ENCODE measurements at regions not wholly inside any gene's neighbourhood (a gene's known extent, or its start where the extent isn't known, plus 50 kb on each side); places are given as distances from the start of the nearest gene placed in this dataset.

- Histone ChIP-seq H3K4me3 (no peak overlapping the region), H3K4me1 (replicated peaks) (no peaks in the 10 kb centered on the region), H3K9me3 (replicated peaks) (no peaks in the 10 kb centered on the region), H3K27me3 (replicated peaks) (no peaks in the 10 kb centered on the region), H3K36me3 (no peaks in the 10 kb centered on the region), H3K27ac (no peak overlapping the region)
- DNase-seq (ENCODE audit: low read depth in 1 of 2, low spot score in 2 of 2), result no peak
Observed at GRCh38 chr11:105553025-105553424, 56.8 kb upstream of the GRIA4 start.

DNA sequence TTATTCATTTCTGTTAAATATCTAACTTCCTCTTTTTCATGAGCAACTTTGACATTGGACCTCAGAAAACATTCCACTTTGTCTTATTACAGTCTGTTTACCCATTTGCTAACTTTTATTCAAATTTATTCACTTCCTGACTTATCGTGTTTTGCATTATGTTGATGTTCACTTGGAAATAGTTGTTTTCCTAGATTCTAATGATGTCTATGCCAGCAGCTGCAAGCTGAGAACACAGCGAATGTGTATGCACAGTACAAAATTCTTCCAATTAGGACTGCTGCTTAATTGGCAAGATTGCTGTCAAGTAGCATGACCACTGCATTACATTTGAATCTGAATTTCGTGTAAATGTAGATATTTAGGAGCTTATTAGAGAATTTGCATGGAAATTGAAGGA lies 61.5 kb upstream of the GRIA4 start:
- Histone ChIP-seq H3K27me3 (replicated peaks) (no peaks in the 10 kb centered on the region), H3K9me3 (replicated peaks) (no peaks in the 10 kb centered on the region), H3K36me3 (no peaks in the 10 kb centered on the region), H3K4me1 (replicated peaks) (no peaks in the 10 kb centered on the region), H3K27ac (no peak overlapping the region), H3K4me3 (no peak overlapping the region)
- DNase-seq (ENCODE audit: low read depth in 1 of 2, low spot score in 2 of 2), result no peak

DNA sequence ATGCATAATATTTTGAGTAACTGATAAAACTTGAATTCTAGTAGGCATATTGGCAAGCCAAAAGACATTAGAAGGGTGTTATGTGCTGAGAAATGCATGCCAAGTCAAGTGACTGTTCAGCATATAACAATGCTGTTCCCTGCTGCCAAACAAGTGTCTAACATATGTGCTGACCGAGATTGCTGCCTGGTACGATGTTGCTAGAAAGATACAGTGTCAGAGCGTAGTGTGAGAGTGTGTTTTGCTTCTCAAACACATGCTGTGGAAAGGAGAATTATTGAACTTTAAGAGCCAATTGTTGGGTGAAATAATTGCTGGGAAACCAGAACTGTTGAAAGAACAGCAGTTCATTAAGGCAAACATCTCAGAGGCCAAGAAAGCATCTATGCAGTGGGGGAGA lies 71.3 kb upstream of the GRIA4 start:
- no peaks in the 10 kb centered on the region for H3K9me3 ChIP-seq (replicated peaks)
- no peaks in the 10 kb centered on the region for H3K4me1 ChIP-seq (replicated peaks)
- H3K27me3 ChIP-seq (replicated peaks), result no peaks in the 10 kb centered on the region
- no peak overlapping the region for H3K4me3 ChIP-seq
- no peak overlapping the region for H3K27ac ChIP-seq
- DNase-seq (ENCODE audit: low read depth in 1 of 2, low spot score in 2 of 2), result no peak
- H3K36me3 ChIP-seq, result no peaks in the 10 kb centered on the region

DNA sequence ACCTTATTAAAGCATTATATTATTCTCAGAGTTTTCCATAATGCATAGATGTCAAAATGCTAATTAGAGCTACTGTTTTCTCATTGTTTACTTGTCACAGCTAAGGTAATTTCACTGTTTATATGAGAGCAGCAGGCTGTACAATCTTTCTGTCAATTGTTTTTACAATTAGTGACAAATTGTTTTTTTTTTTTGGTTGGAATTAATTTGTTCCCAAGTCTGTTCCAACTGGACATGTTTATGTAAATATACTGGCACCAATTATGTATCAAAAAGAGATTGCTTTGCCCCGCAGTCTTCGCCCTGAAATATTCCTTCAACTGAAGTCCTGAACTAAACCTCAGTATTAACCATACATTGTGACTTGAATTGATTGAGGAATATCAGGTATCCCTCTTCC lies 72.3 kb upstream of the GRIA4 start:
- no peaks in the 10 kb centered on the region for H3K9me3 ChIP-seq (replicated peaks)
- DNase-seq (ENCODE audit: low read depth in 1 of 2, low spot score in 2 of 2), result no peak
- no peaks in the 10 kb centered on the region for H3K27me3 ChIP-seq (replicated peaks)
- no peak overlapping the region for H3K4me3 ChIP-seq
- H3K27ac ChIP-seq, result no peak overlapping the region
- H3K36me3 ChIP-seq, result no peaks in the 10 kb centered on the region
- H3K4me1 ChIP-seq (replicated peaks), result no peaks in the 10 kb centered on the region

DNA sequence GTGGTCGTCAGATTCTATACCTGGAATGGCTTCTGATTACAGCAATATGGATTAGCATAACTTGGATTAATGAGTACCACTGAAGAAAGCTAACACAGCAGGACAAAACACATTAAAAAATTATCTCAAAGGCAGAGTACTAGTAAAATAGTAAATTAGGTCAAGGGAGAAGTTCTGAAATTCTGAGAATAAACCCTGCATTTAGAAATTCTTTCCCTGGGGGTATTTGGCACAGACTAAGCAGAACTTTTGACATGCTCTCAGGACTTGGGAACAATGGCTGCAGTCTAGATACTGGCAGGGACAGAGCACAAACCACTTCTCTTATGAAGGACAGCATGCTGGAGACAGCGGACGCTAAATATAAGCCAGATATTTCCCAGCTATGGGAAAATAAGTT lies 85.6 kb upstream of the GRIA4 start:
- H3K9me3 ChIP-seq (replicated peaks), result no peaks in the 10 kb centered on the region
- no peak overlapping the region for H3K27ac ChIP-seq
- DNase-seq (ENCODE audit: low read depth in 1 of 2, low spot score in 2 of 2), result no peak
- H3K4me3 ChIP-seq, result no peak overlapping the region
- H3K4me1 ChIP-seq (replicated peaks), result no peaks in the 10 kb centered on the region
- H3K27me3 ChIP-seq (replicated peaks), result no peaks in the 10 kb centered on the region
- H3K36me3 ChIP-seq, result no peaks in the 10 kb centered on the region

- Histone ChIP-seq H3K36me3 (no peaks in the 10 kb centered on the region), H3K4me3 (no peak overlapping the region), H3K4me1 (replicated peaks) (no peaks in the 10 kb centered on the region), H3K27me3 (replicated peaks) (no peaks in the 10 kb centered on the region), H3K9me3 (replicated peaks) (no peaks in the 10 kb centered on the region), H3K27ac (no peak overlapping the region)
- DNase-seq (ENCODE audit: low read depth in 1 of 2, low spot score in 2 of 2), result no peak
Observed at GRCh38 chr11:105520706-105521345, 89.0 kb upstream of the GRIA4 start.

- Histone ChIP-seq H3K4me1 (replicated peaks) (no peaks in the 10 kb centered on the region), H3K36me3 (no peaks in the 10 kb centered on the region), H3K9me3 (replicated peaks) (no peaks in the 10 kb centered on the region), H3K4me3 (no peak overlapping the region), H3K27ac (no peak overlapping the region), H3K27me3 (replicated peaks) (no peaks in the 10 kb centered on the region)
- DNase-seq (ENCODE audit: low read depth in 1 of 2, low spot score in 2 of 2), result no peak
Observed at GRCh38 chr11:105507496-105508254, 102.2 kb upstream of the GRIA4 start.

- Histone ChIP-seq H3K27me3 (replicated peaks) (no peaks in the 10 kb centered on the region), H3K27ac (no peak overlapping the region), H3K9me3 (replicated peaks) (no peaks in the 10 kb centered on the region), H3K36me3 (no peaks in the 10 kb centered on the region), H3K4me3 (no peak overlapping the region), H3K4me1 (replicated peaks) (no peaks in the 10 kb centered on the region)
- no peak for DNase-seq (ENCODE audit: low read depth in 1 of 2, low spot score in 2 of 2)
Observed at GRCh38 chr11:105492010-105492409, 117.9 kb upstream of the GRIA4 start.

DNA sequence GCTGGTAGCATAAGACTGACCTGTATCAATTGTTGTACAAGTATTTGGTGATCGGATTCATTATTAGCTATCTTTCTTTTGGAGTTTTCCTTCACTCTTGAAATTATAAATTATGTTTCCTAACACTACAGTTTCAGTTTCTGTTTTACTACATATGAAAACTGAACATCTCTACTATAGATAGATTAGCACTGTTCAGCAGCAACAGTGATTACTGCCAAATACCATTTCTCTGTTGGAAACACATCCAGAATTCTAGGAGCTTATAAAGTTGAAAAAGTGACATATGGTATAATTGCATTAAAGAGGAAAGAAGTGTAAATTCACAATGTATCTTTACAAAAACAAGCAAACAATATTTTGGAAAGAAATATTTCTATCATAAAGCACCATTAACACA lies 118.5 kb upstream of the GRIA4 start:
- no peak overlapping the region for H3K4me3 ChIP-seq
- no peaks in the 10 kb centered on the region for H3K36me3 ChIP-seq
- H3K9me3 ChIP-seq (replicated peaks), result no peaks in the 10 kb centered on the region
- no peak for DNase-seq (ENCODE audit: low read depth in 1 of 2, low spot score in 2 of 2)
- H3K27me3 ChIP-seq (replicated peaks), result no peaks in the 10 kb centered on the region
- H3K4me1 ChIP-seq (replicated peaks), result no peaks in the 10 kb centered on the region
- no peak overlapping the region for H3K27ac ChIP-seq

GRCh38 chr11:105490333-105490732 lies 119.5 kb upstream of the GRIA4 start:
- Histone ChIP-seq H3K36me3 (no peaks in the 10 kb centered on the region), H3K4me3 (no peak overlapping the region), H3K9me3 (replicated peaks) (no peaks in the 10 kb centered on the region), H3K27ac (no peak overlapping the region), H3K4me1 (replicated peaks) (no peaks in the 10 kb centered on the region), H3K27me3 (replicated peaks) (no peaks in the 10 kb centered on the region)
- DNase-seq (ENCODE audit: low read depth in 1 of 2, low spot score in 2 of 2), result no peak

DNA sequence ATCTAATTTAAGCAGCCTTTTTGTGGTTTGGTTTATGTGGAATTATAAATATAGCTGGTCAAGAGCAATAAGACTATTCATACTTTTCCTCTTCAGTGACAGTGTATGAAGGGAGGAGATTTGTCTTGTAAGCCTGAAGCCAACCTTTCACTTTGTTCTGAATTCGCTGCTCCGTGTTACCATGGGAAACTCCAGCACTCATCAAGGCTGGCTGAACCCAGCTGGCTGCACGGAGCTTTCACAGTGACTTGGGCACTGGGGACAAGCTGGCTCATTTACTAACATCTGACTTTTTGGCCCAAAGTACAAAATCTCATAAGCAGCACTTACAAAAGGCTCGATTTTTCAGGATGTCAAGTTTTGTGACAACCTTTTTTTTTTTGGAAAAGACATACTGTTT lies 120.4 kb upstream of the GRIA4 start:
- Histone ChIP-seq H3K4me3 (no peak overlapping the region), H3K27me3 (replicated peaks) (no peaks in the 10 kb centered on the region), H3K4me1 (replicated peaks) (no peaks in the 10 kb centered on the region), H3K27ac (no peak overlapping the region), H3K9me3 (replicated peaks) (no peaks in the 10 kb centered on the region), H3K36me3 (no peaks in the 10 kb centered on the region)
- no peak for DNase-seq (ENCODE audit: low read depth in 1 of 2, low spot score in 2 of 2)

- no peak overlapping the region for H3K4me3 ChIP-seq
- no peaks in the 10 kb centered on the region for H3K36me3 ChIP-seq
- no peak for DNase-seq (ENCODE audit: low read depth in 1 of 2, low spot score in 2 of 2)
- no peaks in the 10 kb centered on the region for H3K9me3 ChIP-seq (replicated peaks)
- no peak overlapping the region for H3K27ac ChIP-seq
- no peaks in the 10 kb centered on the region for H3K27me3 ChIP-seq (replicated peaks)
- H3K4me1 ChIP-seq (replicated peaks), result no peaks in the 10 kb centered on the region
Observed at GRCh38 chr11:105486929-105487328, 122.9 kb upstream of the GRIA4 start.

DNA sequence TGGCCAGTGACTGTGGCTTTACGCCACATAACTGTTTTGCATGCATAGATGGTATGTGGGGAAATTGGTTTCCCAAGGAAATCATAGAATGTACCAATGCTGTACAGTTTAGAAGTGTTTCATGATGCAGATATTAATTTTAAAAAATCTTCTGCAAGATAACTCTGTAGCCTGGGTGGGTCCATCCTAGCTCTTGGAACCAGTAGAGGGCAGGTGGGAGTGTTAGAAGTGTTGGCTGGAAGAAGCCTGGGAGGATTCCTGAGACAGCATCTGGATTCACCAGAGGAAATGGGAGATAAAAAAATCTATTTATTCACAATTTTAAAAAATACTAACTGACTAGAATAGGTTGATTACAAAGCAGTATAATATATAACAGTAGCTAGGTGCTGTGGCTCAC lies 139.9 kb upstream of the GRIA4 start:
- H3K36me3 ChIP-seq, result no peaks in the 10 kb centered on the region
- H3K27ac ChIP-seq, result no peak overlapping the region
- DNase-seq (ENCODE audit: low read depth in 1 of 2, low spot score in 2 of 2), result no peak
- no peaks in the 10 kb centered on the region for H3K4me1 ChIP-seq (replicated peaks)
- no peak overlapping the region for H3K4me3 ChIP-seq
- no peaks in the 10 kb centered on the region for H3K27me3 ChIP-seq (replicated peaks)
- H3K9me3 ChIP-seq (replicated peaks), result no peaks in the 10 kb centered on the region

DNA sequence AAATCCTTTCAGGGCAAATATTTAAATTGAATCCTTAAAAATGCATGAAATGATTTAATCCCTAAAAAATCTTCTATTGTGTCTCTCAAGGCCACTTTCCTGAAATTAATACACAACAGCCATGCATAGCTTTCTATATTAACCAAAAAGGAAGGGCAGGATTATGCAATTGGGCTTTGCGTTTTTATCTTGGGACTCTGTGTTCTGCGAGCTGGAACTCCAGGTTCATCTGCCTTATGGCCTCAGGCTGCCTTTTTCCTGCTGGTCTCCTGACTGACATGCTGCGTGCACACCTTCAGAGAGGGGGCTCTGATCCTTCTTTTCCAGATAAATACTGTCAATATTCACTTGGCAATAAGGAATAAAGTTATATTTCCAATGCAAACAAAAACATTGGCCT lies 141.7 kb upstream of the GRIA4 start:
- no peak for DNase-seq (ENCODE audit: low read depth in 1 of 2, low spot score in 2 of 2)
- no peaks in the 10 kb centered on the region for H3K27me3 ChIP-seq (replicated peaks)
- H3K4me3 ChIP-seq, result no peak overlapping the region
- no peaks in the 10 kb centered on the region for H3K4me1 ChIP-seq (replicated peaks)
- H3K9me3 ChIP-seq (replicated peaks), result no peaks in the 10 kb centered on the region
- no peak overlapping the region for H3K27ac ChIP-seq
- no peaks in the 10 kb centered on the region for H3K36me3 ChIP-seq

All from SJSA1 (cell line).